ENCODE measurements at regions not wholly inside any gene's neighbourhood (a gene's known extent, or its start where the extent isn't known, plus 50 kb on each side); places are given as distances from the start of the nearest gene placed in this dataset.
"Not testable (repeated sequence)": the region's sequence is repeated elsewhere in the genome, so short reads cannot be mapped to it uniquely, and the experiment has no call there.

- TF ChIP-seq POLR2AphosphoS5 (IDR thresholded peaks at IDR 0.05; ENCODE audit: borderline replicate concordance, low read depth, low read length) (no peak), EZH2 (IDR thresholded peaks at IDR 0.05) (no peak), FOXP2 (optimal IDR thresholded peaks at IDR 0.05; ENCODE audit: control extremely low read depth, extremely low read length, insufficient read depth) (no peak)
- Histone ChIP-seq H3K27ac (no peak overlapping the region), H3K36me3 (ENCODE audit: insufficient read depth, low read length) (no peaks in the 10 kb centered on the region), H3K9me3 (ENCODE audit: low read depth, low read length) (no peaks in the 10 kb centered on the region; the same call in 1 of the 2 replicates), H3K9ac (ENCODE audit: insufficient read length) (no peak overlapping the region), H3K4me3 (no peak overlapping the region)
- no peak for DNase-seq (ENCODE audit: low read depth, low spot score)
These were observed 1186.6 kb downstream of the MRPL39 start for GRCh38 chr21:24420689-24421088.

- H3K9me3 ChIP-seq (ENCODE audit: low read depth, low read length); H3K9ac ChIP-seq (ENCODE audit: insufficient read length); H3K27ac ChIP-seq; H3K4me3 ChIP-seq; DNase-seq (ENCODE audit: low read depth, low spot score); H3K36me3 ChIP-seq (ENCODE audit: insufficient read depth, low read length): not testable (repeated sequence)
These were observed 1187.6 kb downstream of the MRPL39 start for GRCh38 chr21:24419641-24420040.

- TF ChIP-seq EZH2 (IDR thresholded peaks at IDR 0.05) (no peak), POLR2AphosphoS5 (IDR thresholded peaks at IDR 0.05; ENCODE audit: borderline replicate concordance, low read depth, low read length) (no peak), FOXP2 (optimal IDR thresholded peaks at IDR 0.05; ENCODE audit: control extremely low read depth, extremely low read length, insufficient read depth) (no peak)
- Histone ChIP-seq H3K4me3 (no peak overlapping the region), H3K9ac (ENCODE audit: insufficient read length) (no peak overlapping the region), H3K9me3 (ENCODE audit: low read depth, low read length) (no peaks in the 10 kb centered on the region; the same call in 1 of the 2 replicates), H3K27ac (no peak overlapping the region), H3K36me3 (ENCODE audit: insufficient read depth, low read length) (no peaks in the 10 kb centered on the region)
- no peak for DNase-seq (ENCODE audit: low read depth, low spot score)
These were observed 1188.6 kb downstream of the MRPL39 start for GRCh38 chr21:24418671-24419070.

DNA sequence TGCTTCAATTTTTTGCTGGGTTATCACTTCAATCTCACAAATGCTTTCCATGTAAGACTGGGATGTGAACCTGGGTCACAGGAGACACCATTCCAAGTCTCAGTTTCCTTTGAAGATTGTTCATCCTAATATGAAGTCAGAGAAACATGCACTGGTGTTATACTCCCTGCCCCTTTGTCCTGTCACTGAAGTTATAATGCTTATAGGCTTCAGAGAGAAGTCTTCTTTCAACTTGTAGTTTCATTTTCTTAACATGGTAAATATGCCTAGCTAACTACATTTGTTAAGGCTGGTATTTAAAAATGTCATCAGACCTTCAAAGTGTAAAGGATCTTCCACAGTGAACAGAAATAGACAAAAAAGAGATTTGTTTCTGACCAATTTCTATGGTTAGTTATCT, 1195.9 kb downstream of the MRPL39 start:
- no peak overlapping the region for H3K9ac ChIP-seq (ENCODE audit: insufficient read length)
- TF ChIP-seq POLR2AphosphoS5 (IDR thresholded peaks at IDR 0.05; ENCODE audit: borderline replicate concordance, low read depth, low read length): no peak
- no peak for TF ChIP-seq FOXP2 (optimal IDR thresholded peaks at IDR 0.05; ENCODE audit: control extremely low read depth, extremely low read length, insufficient read depth)
- TF ChIP-seq EZH2 (IDR thresholded peaks at IDR 0.05): no peak
- H3K36me3 ChIP-seq (ENCODE audit: insufficient read depth, low read length): no peaks in the 10 kb centered on the region
- no peak overlapping the region for H3K4me3 ChIP-seq
- no peak overlapping the region for H3K27ac ChIP-seq
- DNase-seq (ENCODE audit: low read depth, low spot score): no peak
- no peaks in the 10 kb centered on the region for H3K9me3 ChIP-seq (ENCODE audit: low read depth, low read length)

DNA sequence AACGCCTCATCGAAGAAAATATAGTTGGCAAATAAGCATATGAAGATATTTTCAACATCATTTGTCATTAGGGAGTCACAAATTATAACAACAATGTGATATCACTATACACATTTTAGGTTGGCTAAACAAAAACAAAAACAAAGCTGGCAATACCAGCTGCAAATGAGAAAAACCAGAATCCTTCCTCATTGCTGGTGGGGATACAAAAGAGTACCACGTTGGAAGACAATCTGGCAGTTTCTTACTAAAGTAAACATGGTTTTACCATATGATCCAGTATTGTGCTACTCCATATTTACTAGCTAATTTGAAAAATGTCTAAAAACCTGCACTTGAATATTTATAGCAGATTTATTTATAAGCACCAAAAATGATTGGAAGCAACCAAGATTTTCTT, 1204.1 kb downstream of the MRPL39 start:
- no peak overlapping the region for H3K9ac ChIP-seq (ENCODE audit: insufficient read length)

GRCh38 chr21:24395320-24395923, 1211.9 kb downstream of the MRPL39 start:
- TF ChIP-seq POLR2AphosphoS5 (IDR thresholded peaks at IDR 0.05; ENCODE audit: borderline replicate concordance, low read depth, low read length) (no peak), FOXP2 (optimal IDR thresholded peaks at IDR 0.05; ENCODE audit: control extremely low read depth, extremely low read length, insufficient read depth) (no peak), EZH2 (IDR thresholded peaks at IDR 0.05) (no peak)
- H3K4me3 ChIP-seq: no peak overlapping the region
- no peaks in the 10 kb centered on the region for H3K9me3 ChIP-seq (ENCODE audit: low read depth, low read length)
- H3K27ac ChIP-seq: 0 out of 2 replicates have a peak overlapping the region, but pooled peaks have one; percentile 34
- H3K9ac ChIP-seq (ENCODE audit: insufficient read length): no peak overlapping the region
- DNase-seq (ENCODE audit: low read depth, low spot score): no peak
- no peaks in the 10 kb centered on the region for H3K36me3 ChIP-seq (ENCODE audit: insufficient read depth, low read length)

More for the DNA sequence above, 1204.1 kb downstream of the MRPL39 start:
- Histone ChIP-seq H3K4me3 (no peak overlapping the region), H3K27ac (no peak overlapping the region), H3K36me3 (ENCODE audit: insufficient read depth, low read length) (no peaks in the 10 kb centered on the region), H3K9me3 (ENCODE audit: low read depth, low read length) (no peaks in the 10 kb centered on the region)
- TF ChIP-seq EZH2 (IDR thresholded peaks at IDR 0.05) (no peak), POLR2AphosphoS5 (IDR thresholded peaks at IDR 0.05; ENCODE audit: borderline replicate concordance, low read depth, low read length) (no peak), FOXP2 (optimal IDR thresholded peaks at IDR 0.05; ENCODE audit: control extremely low read depth, extremely low read length, insufficient read depth) (no peak)
- DNase-seq (ENCODE audit: low read depth, low spot score): no peak

- no peaks in the 10 kb centered on the region for H3K36me3 ChIP-seq (ENCODE audit: insufficient read depth, low read length)
- no peaks in the 10 kb centered on the region for H3K9me3 ChIP-seq (ENCODE audit: low read depth, low read length)
- no peak overlapping the region for H3K9ac ChIP-seq (ENCODE audit: insufficient read length)
- H3K4me3 ChIP-seq: peak overlapping the region; percentile 38
- TF ChIP-seq EZH2 (IDR thresholded peaks at IDR 0.05): no peak
- TF ChIP-seq POLR2AphosphoS5 (IDR thresholded peaks at IDR 0.05; ENCODE audit: borderline replicate concordance, low read depth, low read length): no peak
- TF ChIP-seq FOXP2 (optimal IDR thresholded peaks at IDR 0.05; ENCODE audit: control extremely low read depth, extremely low read length, insufficient read depth): no peak
- no peak overlapping the region; the same call in 1 of the 2 replicates for H3K27ac ChIP-seq
- no peak for DNase-seq (ENCODE audit: low read depth, low spot score)
These were observed 1232.1 kb downstream of the MRPL39 start for GRCh38 chr21:24375201-24375600.

DNA sequence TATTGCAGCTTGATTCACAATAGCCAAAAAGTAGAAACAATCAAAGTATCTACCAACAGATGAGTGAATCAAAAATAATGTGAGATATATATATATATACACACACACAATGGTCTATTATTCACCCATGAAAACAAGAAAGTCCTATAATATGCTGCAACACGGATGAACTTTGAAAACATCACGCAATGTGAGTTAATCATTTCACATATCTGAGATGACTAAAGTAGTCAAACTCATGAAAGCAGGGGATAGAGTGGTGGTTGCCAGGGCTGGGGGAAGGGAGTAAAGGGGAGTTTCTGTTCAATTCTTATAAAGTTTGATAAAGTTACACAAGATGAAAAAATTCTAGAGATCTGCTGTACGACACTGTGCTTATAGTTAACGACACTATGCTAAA, 1234.8 kb downstream of the MRPL39 start:
- TF ChIP-seq FOXP2 (optimal IDR thresholded peaks at IDR 0.05; ENCODE audit: control extremely low read depth, extremely low read length, insufficient read depth) (no peak), POLR2AphosphoS5 (IDR thresholded peaks at IDR 0.05; ENCODE audit: borderline replicate concordance, low read depth, low read length) (no peak), EZH2 (IDR thresholded peaks at IDR 0.05) (no peak)
- Histone ChIP-seq H3K4me3 (no peak overlapping the region), H3K9me3 (ENCODE audit: low read depth, low read length) (no peaks in the 10 kb centered on the region), H3K9ac (ENCODE audit: insufficient read length) (no peak overlapping the region), H3K27ac (no peak overlapping the region), H3K36me3 (ENCODE audit: insufficient read depth, low read length) (no peaks in the 10 kb centered on the region)
- no peak for DNase-seq (ENCODE audit: low read depth, low spot score)

GRCh38 chr21:24369746-24370145, 1237.5 kb downstream of the MRPL39 start:
- TF ChIP-seq EZH2 (IDR thresholded peaks at IDR 0.05) (no peak), FOXP2 (optimal IDR thresholded peaks at IDR 0.05; ENCODE audit: control extremely low read depth, extremely low read length, insufficient read depth) (no peak), POLR2AphosphoS5 (IDR thresholded peaks at IDR 0.05; ENCODE audit: borderline replicate concordance, low read depth, low read length) (no peak)
- H3K9me3 ChIP-seq (ENCODE audit: low read depth, low read length): no peaks in the 10 kb centered on the region
- no peak overlapping the region for H3K27ac ChIP-seq
- no peak overlapping the region for H3K9ac ChIP-seq (ENCODE audit: insufficient read length)
- no peak for DNase-seq (ENCODE audit: low read depth, low spot score)
- no peak overlapping the region for H3K4me3 ChIP-seq
- no peaks in the 10 kb centered on the region for H3K36me3 ChIP-seq (ENCODE audit: insufficient read depth, low read length)

Data from SK-N-MC (cell line).